Hematopoietic multipotent progenitor cell treated with erythropoietin and hydrocortisone succinate and interleukin-3 and kit ligand, for 15 days (in vitro differentiated cells): ENCODE measurements at regions not wholly inside any gene's neighbourhood (a gene's known extent, or its start where the extent isn't known, plus 50 kb on each side); places are given as distances from the start of the nearest gene placed in this dataset.
"Not testable (repeated sequence)": the region's sequence is repeated elsewhere in the genome, so short reads cannot be mapped to it uniquely, and the experiment has no call there.

Experiments
- DNase-seq: peaks from one replicate; pipeline ENCODE4 v3.0.0-alpha.2; 2015; ENCODE audit warnings: low spot score

GRCh38 chr11:81280228-81280627 is 1453.4 kb downstream of the FAM181B start:
- not testable (repeated sequence) for DNase-seq

DNA sequence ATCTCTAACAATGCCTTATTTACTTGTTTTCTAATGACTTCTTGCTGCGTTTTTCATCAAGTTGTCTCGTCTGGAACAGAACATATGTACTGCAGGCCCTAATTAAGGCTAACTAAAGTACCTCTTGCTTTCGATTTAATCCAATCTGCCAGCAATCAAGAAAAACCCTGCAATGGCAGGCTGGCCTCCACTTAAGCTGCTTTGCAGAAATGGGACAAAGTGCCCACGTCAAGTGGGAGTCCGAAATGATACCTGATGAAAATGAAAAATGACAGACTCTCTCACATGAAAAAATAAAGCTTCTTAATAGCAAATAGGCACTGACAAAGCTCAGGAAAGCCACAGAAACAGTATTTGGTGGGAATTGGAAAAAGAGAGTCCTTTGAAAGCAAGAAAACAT is 1454.7 kb downstream of the FAM181B start:
- DNase-seq = no peak

GRCh38 chr11:81270686-81271085 is 1463.0 kb downstream of the FAM181B start:
- no peak for DNase-seq

DNA sequence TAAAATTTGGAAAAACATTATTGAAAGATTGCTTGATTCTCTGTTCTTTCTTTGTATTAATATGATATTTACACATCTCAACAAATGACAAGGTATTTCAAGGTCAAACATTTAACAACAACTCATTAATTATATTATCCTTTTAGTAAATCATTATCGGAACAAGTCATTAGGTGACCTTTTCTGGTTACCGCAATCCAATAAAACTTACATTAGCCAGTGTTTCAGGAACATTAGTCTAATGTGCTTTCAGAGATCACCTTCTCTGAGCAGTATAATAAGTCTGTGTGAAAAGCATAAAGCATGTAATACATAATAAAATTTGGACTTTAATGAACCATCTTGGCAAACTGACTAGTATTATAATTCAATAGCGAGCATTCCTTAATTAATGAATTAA is 1466.4 kb downstream of the FAM181B start:
- no peak for DNase-seq

DNA sequence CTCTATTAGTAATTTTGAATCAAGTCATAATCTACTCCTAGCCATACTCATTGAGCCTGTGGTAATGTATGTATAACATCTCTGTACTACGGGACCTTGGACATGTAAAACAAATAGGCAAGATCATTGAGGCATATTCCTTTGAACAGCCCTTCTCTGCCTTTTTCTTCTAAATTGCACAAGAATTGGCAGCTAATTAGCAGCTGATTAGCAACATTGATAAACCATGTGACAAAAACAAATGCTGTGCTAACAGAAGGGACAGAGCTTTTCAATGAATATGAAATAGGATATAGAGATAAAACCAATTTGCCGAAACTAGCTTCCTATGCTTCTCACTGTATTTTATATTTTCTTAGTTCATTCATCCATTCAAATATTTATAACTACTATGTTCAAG is 1474.2 kb downstream of the FAM181B start:
- no peak for DNase-seq

DNA sequence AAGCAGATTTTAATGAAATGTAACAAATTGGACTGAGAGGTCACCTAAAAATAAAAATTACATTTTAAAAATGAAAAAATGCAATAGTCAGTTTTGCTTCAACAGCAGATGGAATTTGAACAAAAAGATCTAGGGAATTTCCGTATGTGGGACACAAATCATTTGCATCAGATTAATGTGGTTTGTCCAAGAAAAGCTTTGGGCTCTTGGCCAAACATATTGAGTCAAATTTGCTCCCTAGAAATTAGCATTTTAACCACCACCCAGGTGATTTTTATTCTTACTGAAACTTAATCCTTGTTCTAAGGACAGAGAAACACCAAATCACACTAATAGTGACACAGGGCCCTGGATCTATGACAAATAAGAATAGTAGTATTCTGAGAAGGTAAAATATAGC is 1477.8 kb downstream of the FAM181B start:
- no peak for DNase-seq

DNA sequence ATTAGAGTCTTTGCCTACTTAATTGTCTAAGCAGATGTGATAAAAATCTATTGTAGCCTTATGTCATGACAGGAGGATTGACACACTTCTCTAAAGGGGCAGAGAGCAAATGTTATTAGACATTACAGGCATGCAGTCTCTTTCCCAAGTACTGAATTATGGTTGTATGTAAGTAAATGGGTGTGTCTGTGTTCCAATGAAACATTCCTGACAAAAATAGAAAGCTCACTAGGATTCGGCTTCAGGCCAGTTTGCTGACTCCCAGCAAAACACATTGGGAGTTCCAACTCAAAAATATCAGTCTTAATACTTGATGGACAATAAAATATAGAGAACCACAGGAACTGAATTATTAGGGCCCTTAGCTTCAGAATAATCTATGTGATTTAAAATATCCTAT is 1480.4 kb downstream of the FAM181B start:
- DNase-seq = no peak

GRCh38 chr11:81246941-81247340 is 1486.7 kb downstream of the FAM181B start:
- DNase-seq = no peak

DNA sequence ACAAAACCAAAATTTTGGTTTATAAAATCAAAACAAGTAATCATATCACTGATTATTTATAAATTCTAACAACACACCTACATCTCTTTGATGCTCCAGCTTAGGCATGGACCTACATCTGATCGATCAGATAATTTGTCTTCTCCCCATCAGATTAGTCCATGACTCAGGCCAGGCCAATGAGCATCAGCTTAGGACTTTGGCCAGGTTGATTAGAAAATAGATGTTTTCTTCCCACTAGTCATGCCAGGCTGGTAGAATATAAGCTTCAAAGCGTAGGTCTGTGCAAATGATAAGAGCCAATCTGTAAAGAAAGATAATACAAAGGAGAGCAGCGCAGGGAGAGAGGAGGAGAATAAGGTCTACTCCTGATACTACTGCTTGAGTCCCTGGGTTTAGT is 1487.9 kb downstream of the FAM181B start:
- DNase-seq = no peak

GRCh38 chr11:81241672-81242275 is 1491.9 kb downstream of the FAM181B start:
- DNase-seq = no peak

- no peak for DNase-seq
Measured at GRCh38 chr11:81237139-81237538, 1496.5 kb downstream of the FAM181B start.

- DNase-seq = not testable (repeated sequence)
Measured at GRCh38 chr11:81227409-81227808, 1506.3 kb downstream of the FAM181B start.

GRCh38 chr11:81224396-81224795 is 1509.3 kb downstream of the FAM181B start:
- no peak for DNase-seq

DNA sequence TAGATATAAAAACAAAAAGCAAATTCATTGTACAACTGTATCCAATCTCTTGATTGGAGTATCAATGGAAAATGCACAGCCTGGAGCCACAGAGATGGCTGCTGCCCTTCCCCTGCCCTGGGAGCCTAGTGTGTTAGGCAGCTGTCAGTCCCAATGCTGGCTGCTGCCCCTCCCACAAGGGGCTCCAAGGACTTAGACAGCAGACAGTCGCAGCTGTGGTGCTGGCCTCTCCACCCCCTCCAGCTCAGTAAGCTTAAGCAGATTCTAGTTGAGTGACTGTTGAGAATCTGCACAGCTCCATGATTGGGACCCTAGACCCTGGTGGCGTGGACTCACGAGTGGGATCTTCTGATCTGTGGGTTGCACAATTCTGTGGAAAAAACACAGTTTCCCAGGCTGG is 1511.2 kb downstream of the FAM181B start:
- no peak for DNase-seq

GRCh38 chr11:81220146-81220895 is 1513.3 kb downstream of the FAM181B start:
- DNase-seq = no peak

GRCh38 chr11:81219661-81220060 is 1514.0 kb downstream of the FAM181B start:
- no peak for DNase-seq

DNA sequence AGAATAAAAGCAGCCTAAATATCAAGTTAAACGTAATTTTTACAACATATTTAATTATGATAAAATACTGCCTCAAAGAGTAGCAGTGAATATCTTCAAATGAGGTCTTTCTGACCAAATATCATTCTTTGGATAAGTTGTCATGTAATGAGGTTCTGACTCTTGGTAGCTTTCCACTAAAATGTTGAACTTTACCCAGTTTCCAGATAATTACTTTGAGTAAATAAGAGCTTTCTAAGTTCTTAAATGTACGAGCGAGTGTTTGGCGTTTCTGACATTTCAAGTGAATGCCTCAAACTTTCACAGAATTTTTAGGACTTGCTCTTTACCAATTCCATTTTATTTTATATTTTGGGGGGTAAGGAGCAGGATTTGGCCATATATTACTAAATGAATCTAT is 1515.2 kb downstream of the FAM181B start:
- DNase-seq = no peak

- no peak for DNase-seq
Measured at GRCh38 chr11:81211050-81211449, 1522.6 kb downstream of the FAM181B start.

- no peak for DNase-seq
Measured at GRCh38 chr11:81207421-81208054, 1526.1 kb downstream of the FAM181B start.

DNA sequence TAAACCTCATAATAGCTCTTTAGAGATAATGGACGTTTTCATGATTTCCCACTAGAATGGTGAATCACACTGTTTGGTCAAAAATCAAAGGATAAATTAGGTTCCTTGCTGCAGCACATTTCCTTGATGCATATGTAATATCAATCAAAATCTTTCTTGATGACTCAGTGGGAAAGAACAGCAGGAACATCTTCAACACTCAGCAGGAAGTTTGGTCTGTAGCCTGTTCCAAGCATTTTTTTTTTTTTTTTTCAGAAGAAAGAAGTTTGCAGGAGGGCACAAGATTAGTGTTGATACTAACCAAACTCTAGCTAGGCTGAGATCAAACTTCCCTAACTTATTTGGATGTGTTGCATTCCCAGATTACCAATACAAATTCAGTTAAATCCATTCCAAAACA is 1529.8 kb downstream of the FAM181B start:
- DNase-seq = no peak

- no peak for DNase-seq
Measured at GRCh38 chr11:81197396-81197795, 1536.3 kb downstream of the FAM181B start.

DNA sequence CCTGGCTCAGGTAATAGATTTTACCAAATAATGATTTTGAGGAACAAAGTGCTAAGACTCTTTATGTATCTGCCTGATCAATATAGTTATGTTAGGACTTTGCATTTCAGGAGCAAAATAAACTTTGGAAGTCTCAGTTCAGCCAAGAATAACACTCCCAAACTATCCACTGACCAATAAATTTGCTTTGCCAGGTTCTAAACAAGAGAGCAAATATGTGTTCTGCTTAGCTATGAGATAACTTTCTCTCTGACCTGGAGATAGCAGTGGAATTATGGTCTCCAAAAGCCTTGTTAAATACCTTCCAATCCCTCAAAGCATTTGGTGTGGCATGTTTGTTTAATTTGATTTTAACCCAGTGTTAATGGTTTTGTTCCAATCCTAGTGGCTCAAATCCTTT is 1541.1 kb downstream of the FAM181B start:
- DNase-seq = no peak

DNA sequence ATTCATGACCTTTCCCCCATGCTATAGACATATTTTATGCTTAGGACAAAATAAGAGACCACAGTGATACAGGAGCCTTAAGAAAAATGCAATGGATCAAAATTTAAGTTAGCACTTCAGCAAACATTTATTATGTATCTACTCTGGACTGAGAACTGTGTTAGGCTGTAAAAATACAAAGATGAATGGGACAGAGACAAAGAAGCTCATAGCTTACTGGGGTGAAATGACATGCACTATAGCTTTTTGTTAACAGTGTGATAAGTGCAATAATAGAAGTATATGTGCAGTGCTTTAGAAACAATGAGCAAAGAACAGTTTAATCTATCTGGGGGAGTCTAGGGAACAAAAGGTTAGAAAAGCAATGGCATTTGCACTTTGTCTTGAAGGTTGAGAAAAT is 1543.1 kb downstream of the FAM181B start:
- DNase-seq = no peak
